ENCODE measurements at regions not wholly inside any gene's neighbourhood (a gene's known extent, or its start where the extent isn't known, plus 50 kb on each side); places are given as distances from the start of the nearest gene placed in this dataset.

DNA sequence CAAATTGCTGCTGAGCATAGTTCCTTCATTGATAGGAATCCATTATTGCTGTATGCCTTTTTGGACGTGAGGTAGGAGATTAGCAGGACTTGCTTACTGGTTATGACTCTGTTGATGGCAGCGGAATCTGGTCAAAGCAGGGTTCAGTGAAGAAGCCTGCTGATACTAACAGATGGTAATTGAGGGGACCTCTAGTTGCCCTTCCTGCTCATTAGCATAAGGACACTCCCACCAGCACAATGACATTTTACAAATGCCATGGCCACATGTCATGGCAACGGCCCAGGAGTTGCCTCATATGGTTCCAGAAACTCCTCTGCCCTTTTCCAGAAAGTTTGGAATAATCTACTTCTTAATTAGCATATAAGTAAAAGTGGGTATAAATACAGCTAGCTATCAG is 417.5 kb downstream of the CDC14C start:
- no peak for TF ChIP-seq CTCF (IDR thresholded peaks at IDR 0.05)

DNA sequence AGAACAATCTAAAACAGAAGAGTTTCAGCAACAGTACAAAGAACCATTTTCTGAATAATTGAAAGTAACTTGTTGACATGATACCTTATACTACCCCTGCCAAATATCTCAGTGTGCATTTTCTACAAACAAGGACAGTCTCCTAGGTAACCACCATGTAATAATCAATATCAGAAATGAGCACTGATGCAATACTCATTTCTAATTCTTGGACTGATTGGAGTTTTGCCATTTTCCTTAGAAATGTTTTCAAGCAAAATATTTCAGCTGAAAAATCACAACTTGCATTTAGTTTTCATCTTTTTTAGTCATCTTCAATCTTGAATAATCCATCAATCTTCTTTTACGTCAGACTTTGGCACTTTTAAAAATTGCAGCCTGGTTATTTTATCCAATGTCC is 420.2 kb downstream of the CDC14C start:
- TF ChIP-seq CTCF (IDR thresholded peaks at IDR 0.05) = no peak

DNA sequence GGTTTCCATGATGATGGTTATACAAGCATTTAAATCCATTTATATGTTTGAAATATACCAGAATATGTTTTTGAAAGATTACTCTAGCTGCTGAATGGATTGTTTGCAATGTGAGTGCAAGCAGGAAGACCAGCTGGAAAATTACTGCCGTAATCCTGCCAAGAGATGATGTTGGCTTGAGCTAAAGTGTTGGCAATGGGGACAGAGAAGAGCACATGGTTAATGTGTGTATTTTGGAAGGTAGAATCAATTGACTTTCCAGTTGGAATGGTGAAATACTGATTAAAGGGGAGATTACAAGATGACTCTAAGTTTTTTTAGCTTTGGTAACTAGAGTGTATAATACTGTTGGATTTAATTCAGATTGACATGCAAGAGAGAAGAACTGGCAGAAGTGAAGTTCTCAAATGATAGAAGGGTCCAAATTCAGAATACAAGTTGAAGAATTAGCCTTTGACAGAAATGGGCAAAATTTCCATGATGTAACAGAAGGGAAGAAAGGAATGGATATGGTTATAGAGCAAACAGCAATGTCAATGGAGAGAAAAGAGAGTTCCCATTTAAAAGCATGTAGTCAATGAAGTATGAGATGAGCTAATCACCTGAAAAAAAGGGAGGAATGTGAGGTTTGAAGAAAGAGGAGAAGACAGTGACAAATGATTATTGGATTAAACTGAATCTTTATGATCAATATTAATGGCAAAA is 422.0 kb downstream of the CDC14C start:
- TF ChIP-seq CTCF (IDR thresholded peaks at IDR 0.05) = no peak

GRCh38 chr7:49367072-49367471 is 406.4 kb upstream of the VWC2 start:
- no peak for TF ChIP-seq CTCF (IDR thresholded peaks at IDR 0.05)

DNA sequence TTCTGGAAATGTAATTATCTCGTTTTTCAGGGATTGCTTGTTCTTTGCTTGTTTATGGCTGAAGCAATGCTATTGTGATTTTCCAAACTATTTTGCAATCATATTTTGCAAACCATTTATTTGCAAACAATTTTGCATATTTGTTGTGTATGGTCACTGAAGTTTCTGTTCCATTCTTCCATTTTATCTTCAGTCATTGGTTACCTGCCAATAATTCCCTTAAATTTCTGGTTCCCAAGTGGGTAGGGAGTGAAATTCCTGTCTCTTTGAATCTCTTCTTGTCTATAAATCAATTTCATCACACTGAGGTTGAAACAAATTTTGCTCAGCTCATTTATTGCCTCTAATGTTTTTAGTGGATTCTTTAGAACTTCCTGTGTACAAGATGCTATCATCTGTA is 401.7 kb upstream of the VWC2 start:
- no peak for TF ChIP-seq CTCF (IDR thresholded peaks at IDR 0.05)

- no peak for TF ChIP-seq CTCF (IDR thresholded peaks at IDR 0.05)
These were observed 396.5 kb upstream of the VWC2 start for GRCh38 chr7:49376817-49377375.

DNA sequence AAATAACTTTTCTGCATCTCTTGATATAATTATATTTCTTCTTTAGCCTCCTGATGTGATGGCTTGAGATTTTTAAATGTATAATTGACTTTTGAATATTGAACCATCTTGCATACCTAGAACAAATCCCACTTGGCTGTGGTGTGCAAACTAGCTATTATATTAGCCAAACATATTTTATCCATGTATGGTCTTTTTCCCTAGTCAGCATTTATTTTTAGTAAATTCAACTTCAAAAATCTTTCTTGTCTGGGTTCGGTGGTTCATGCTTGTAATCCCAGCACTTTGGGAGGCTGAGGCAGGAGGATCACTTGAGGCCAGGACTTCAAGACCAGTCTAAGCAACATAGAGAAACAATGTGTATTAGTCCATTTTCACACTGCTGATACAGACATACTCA is 386.6 kb upstream of the VWC2 start:
- TF ChIP-seq CTCF (IDR thresholded peaks at IDR 0.05) = no peak
